GM12878 (cell line): ENCODE measurements at regions not wholly inside any gene's neighbourhood (a gene's known extent, or its start where the extent isn't known, plus 50 kb on each side); places are given as distances from the start of the nearest gene placed in this dataset.

Source experiments
- BHLHE40 ChIP-seq, 2 experiments: fragments of 450-650 bp in 1 of 2; IDR thresholded peaks; 2 replicates each; pipeline ENCODE4 v1.6.1; 2011 to 2017; ENCODE audit warnings: low read depth in 2 of 2, borderline replicate concordance in 1 of 2, improper control_type of control experiment in 1 of 2, low read length in 1 of 2, mild to moderate bottlenecking in 1 of 2
- CREM ChIP-seq: IDR thresholded peaks from 2 replicates; pipeline ENCODE4 v1.6.1; 2014; ENCODE audit warnings: antibody characterized with exemption, low read depth
- EP300 ChIP-seq, 2 experiments: fragments of 150-350 bp in 1 of 2; IDR thresholded peaks; 2 replicates each; pipeline ENCODE4 v1.6.1; 2011 to 2012; ENCODE audit warnings: low read depth in 2 of 2, low read length in 2 of 2, borderline replicate concordance in 1 of 2, improper control_type of control experiment in 1 of 2, inconsistent platforms in 1 of 2; ENCODE audit not compliant: control insufficient read depth in 1 of 2
- EZH2 ChIP-seq: IDR thresholded peaks from 2 replicates; pipeline ENCODE4 v1.6.1; 2012; ENCODE audit warnings: low read depth, mild to moderate bottlenecking, control low read depth, inconsistent platforms, low read length, borderline replicate concordance; ENCODE audit not compliant: control insufficient read depth
- FOS ChIP-seq: IDR thresholded peaks from 3 replicates; pipeline ENCODE4 v1.6.1; 2011; ENCODE audit warnings: borderline replicate concordance; ENCODE audit not compliant: insufficient read length; ENCODE audit errors: extremely low read depth
- KAT2A ChIP-seq: conservative IDR thresholded peaks from 2 replicates; pipeline ENCODE4 v1.6.1; 2011; ENCODE audit warnings: low read depth, low read length; ENCODE audit not compliant: control insufficient read depth
- MYC ChIP-seq: IDR thresholded peaks from 2 replicates; pipeline ENCODE4 v1.6.1; 2011; ENCODE audit warnings: mild to moderate bottlenecking, low read length, moderate library complexity, inconsistent platforms; ENCODE audit not compliant: insufficient read depth, insufficient replicate concordance, insufficient read length, severe bottlenecking
- PAX5 ChIP-seq: IDR thresholded peaks from 2 replicates; pipeline ENCODE4 v1.6.1; 2011; ENCODE audit warnings: low read depth, low read length, borderline replicate concordance
- POLR2A ChIP-seq: IDR thresholded peaks from 2 replicates; pipeline ENCODE4 v1.6.1; 2011; ENCODE audit warnings: low read depth, mild to moderate bottlenecking, low read length
- SP1 ChIP-seq: IDR thresholded peaks from one replicate; pipeline ENCODE4 v1.6.1; 2011; ENCODE audit warnings: low read depth, low read length
- TCF12 ChIP-seq: IDR thresholded peaks from 2 replicates; pipeline ENCODE4 v1.6.1; 2011; ENCODE audit warnings: low read depth, mild to moderate bottlenecking, low read length
- YY1 ChIP-seq: IDR thresholded peaks from 2 replicates; pipeline ENCODE4 v1.6.1; 2011; ENCODE audit warnings: low read depth, mild to moderate bottlenecking, low read length
- ZNF207 ChIP-seq: fragments of 450-650 bp; IDR thresholded peaks from 2 replicates; pipeline ENCODE4 v1.6.1; 2014; ENCODE audit warnings: antibody characterized with exemption, mild to moderate bottlenecking, borderline replicate concordance
- TF ChIP-seq, protein P1 (sequence below), 3 experiments: IDR thresholded peaks in 2 of 3; conservative IDR thresholded peaks in 1 of 3; 2 replicates each; pipeline ENCODE4 v1.5.1; 2011; ENCODE audit warnings: low read depth in 3 of 3, low read length in 3 of 3, mild to moderate bottlenecking in 3 of 3, control low read depth in 2 of 3, moderate library complexity in 2 of 3, inconsistent platforms in 1 of 3, mixed read lengths in 1 of 3; ENCODE audit not compliant: control insufficient read depth in 2 of 3, insufficient read depth in 1 of 3; ENCODE audit errors: extremely low read depth in 1 of 3

DNA sequence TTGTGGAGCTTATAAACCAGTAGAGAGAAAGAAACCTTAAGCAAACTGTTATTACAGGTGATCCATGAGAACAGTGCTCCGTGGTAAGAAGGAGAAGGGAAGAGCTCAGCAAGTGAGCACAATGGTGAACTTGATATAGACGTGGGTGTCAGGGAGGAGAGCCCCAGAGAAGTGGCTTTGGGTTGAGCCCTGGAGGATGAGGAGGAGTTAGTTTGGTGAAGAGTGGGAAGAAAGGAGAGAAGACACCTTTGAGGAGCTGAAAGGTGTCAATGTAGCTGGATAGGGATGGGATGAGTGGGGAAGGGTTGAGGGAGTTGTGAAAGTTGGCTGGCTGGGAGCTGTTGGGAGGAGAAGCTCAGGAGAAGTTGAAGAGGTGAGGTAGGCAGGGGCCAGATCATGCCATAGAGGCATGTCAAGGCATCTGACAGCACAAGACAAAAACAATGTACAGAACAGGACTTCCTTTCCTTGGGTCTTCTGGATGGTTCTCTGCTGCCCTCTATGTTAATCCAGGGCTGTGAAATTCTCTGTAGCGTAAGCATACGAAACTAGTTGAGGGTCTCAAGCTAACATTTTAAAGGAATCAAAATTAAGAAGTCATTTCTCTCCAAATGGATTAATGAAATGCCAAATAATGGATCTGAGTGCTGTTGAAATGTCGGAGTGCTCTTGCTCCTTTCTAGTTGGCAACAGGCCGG lies 501.9 kb downstream of the KDM4C start:
- TF ChIP-seq, protein P1, sequence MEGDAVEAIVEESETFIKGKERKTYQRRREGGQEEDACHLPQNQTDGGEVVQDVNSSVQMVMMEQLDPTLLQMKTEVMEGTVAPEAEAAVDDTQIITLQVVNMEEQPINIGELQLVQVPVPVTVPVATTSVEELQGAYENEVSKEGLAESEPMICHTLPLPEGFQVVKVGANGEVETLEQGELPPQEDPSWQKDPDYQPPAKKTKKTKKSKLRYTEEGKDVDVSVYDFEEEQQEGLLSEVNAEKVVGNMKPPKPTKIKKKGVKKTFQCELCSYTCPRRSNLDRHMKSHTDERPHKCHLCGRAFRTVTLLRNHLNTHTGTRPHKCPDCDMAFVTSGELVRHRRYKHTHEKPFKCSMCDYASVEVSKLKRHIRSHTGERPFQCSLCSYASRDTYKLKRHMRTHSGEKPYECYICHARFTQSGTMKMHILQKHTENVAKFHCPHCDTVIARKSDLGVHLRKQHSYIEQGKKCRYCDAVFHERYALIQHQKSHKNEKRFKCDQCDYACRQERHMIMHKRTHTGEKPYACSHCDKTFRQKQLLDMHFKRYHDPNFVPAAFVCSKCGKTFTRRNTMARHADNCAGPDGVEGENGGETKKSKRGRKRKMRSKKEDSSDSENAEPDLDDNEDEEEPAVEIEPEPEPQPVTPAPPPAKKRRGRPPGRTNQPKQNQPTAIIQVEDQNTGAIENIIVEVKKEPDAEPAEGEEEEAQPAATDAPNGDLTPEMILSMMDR (IDR thresholded peaks at IDR 0.05 in 2 of 3, conservative IDR thresholded peaks at IDR 0.05 in 1 of 3; ENCODE audit: control insufficient read depth in 2 of 3, extremely low read depth in 1 of 3, insufficient read depth in 1 of 3, low read depth in 3 of 3, low read length in 3 of 3): 0 out of 6 replicates have a peak, but pooled peaks of 1 of the 3 experiments have one; percentile 20
- no peak for TF ChIP-seq BHLHE40 (IDR thresholded peaks at IDR 0.05; ENCODE audit: borderline replicate concordance in 1 of 2, low read depth in 2 of 2, low read length in 1 of 2)
- TF ChIP-seq SP1: no peak
- no peak for TF ChIP-seq FOS
- no peak for TF ChIP-seq CREM
- TF ChIP-seq EZH2: no peak
- no peak for TF ChIP-seq YY1
- no peak for TF ChIP-seq ZNF207
- no peak for TF ChIP-seq KAT2A
- no peak for TF ChIP-seq POLR2A
- TF ChIP-seq MYC: no peak
- no peak for TF ChIP-seq PAX5
- no peak for TF ChIP-seq EP300 (IDR thresholded peaks at IDR 0.05; ENCODE audit: borderline replicate concordance in 1 of 2, control insufficient read depth in 1 of 2, low read depth in 2 of 2, low read length in 2 of 2)
- no peak for TF ChIP-seq TCF12
